ENCODE measurements at regions not wholly inside any gene's neighbourhood (a gene's known extent, or its start where the extent isn't known, plus 50 kb on each side); places are given as distances from the start of the nearest gene placed in this dataset.

DNA sequence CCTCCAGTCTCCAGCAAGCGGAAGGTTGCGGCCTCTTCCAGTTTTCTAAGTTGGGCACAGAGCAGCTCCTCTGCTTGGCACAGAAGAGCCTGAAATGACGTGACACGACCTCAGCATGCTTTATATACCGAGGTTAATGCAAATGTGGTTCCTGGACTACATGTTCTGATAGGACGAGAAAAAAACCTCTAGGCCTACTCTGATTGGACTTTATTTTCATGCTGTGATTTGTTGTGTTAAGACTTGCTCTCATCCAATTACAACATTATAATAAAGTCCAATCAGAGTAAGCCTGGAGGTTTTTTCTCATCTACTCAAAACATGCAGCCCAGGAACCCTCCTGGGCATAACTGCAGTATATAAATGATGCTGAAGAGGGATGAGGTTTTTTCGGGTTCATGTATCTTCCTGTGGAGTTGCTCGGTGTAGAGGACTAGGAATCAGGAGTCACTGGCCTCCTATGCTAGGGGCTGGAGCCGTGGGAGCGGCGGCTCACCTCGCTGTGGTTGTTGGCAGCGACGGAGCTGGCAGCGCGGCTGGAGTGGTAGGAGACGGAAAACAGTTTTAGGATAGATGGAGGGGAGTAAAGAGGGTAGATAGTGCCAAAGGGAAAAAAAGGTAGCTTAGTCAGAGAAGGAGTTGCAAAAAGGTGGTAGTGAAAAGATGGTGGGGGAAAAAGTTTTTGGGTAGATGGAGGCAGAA lies 878.0 kb downstream of the KCNJ18 start:
- Histone ChIP-seq H3K27me3 (replicated peaks in 2 of 5; ENCODE audit: control insufficient read depth in 4 of 5, insufficient read depth in 5 of 5, low read length in 4 of 5) (no peaks in the 10 kb centered on the region), H3K36me3 (ENCODE audit: control insufficient read depth in 4 of 4, insufficient read depth in 4 of 4, low read length in 3 of 4) (no peaks in the 10 kb centered on the region), H3K27ac (ENCODE audit: insufficient read depth in 1 of 2, low read depth in 1 of 2, low read length in 2 of 2, poor library complexity in 1 of 2, severe bottlenecking in 2 of 2) (no peak overlapping the region), H3K9me3 (ENCODE audit: control extremely low read depth in 1 of 5, control insufficient read depth in 4 of 5, insufficient read depth in 2 of 5, low read depth in 1 of 5, low read length in 4 of 5) (peaks cover 0 to 3% (median 1%) of the 10 kb centered on the region in 5 experiments), H3K4me1 (ENCODE audit: control extremely low read depth in 1 of 4, control insufficient read depth in 4 of 4, insufficient read depth in 4 of 4, low read length in 3 of 4) (no peaks in the 10 kb centered on the region), H3K4me3 (ENCODE audit: control insufficient read depth in 1 of 7, extremely low read depth in 1 of 7, insufficient read depth in 4 of 7, low read depth in 2 of 7, low read length in 6 of 7) (no peak overlapping the region)
- CTCF ChIA-PET = no interaction called here
- POLR2A ChIA-PET = no interaction called here
- WGBS (ENCODE audit: insufficient coverage) = 78% methylated on average over 13 of the region's 17 CpGs
- no peak for DNase-seq

DNA sequence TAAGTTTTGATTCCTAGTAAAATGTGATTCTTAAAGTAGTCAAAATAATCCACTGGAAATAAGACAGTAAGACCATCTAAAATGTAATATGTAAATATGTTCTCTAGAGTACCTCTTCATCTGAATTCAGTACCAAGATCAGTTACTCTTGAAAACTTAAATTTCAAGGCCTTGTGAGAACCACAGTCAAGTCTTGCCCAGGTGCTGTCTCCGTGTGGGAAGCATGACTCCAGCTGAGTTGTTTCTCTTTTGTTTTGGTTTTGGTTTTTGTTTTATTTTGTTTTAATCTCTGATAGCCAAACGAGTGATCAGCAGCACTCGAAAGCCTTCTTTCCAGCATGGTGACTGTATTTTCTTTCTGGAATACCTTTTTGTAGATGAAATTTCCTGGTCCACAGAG lies 907.0 kb downstream of the KCNJ18 start:
- no peak for DNase-seq
- Histone ChIP-seq H3K27ac (ENCODE audit: insufficient read depth in 1 of 2, low read depth in 1 of 2, low read length in 2 of 2, poor library complexity in 1 of 2, severe bottlenecking in 2 of 2) (no peak overlapping the region), H3K9me3 (ENCODE audit: control extremely low read depth in 1 of 5, control insufficient read depth in 4 of 5, insufficient read depth in 2 of 5, low read depth in 1 of 5, low read length in 4 of 5) (no peaks in the 10 kb centered on the region), H3K4me3 (ENCODE audit: control insufficient read depth in 1 of 7, extremely low read depth in 1 of 7, insufficient read depth in 4 of 7, low read depth in 2 of 7, low read length in 6 of 7) (no peak overlapping the region), H3K4me1 (ENCODE audit: control extremely low read depth in 1 of 4, control insufficient read depth in 4 of 4, insufficient read depth in 4 of 4, low read length in 3 of 4) (no peaks in the 10 kb centered on the region), H3K36me3 (ENCODE audit: control insufficient read depth in 4 of 4, insufficient read depth in 4 of 4, low read length in 3 of 4) (no peaks in the 10 kb centered on the region), H3K27me3 (replicated peaks in 2 of 5; ENCODE audit: control insufficient read depth in 4 of 5, insufficient read depth in 5 of 5, low read length in 4 of 5) (no peaks in the 10 kb centered on the region)
- ChIA-PET POLR2A (no interaction called here), CTCF (no interaction called here)
- 100% methylated on average over 2 of the region's 3 CpGs for WGBS (ENCODE audit: insufficient coverage)

DNA sequence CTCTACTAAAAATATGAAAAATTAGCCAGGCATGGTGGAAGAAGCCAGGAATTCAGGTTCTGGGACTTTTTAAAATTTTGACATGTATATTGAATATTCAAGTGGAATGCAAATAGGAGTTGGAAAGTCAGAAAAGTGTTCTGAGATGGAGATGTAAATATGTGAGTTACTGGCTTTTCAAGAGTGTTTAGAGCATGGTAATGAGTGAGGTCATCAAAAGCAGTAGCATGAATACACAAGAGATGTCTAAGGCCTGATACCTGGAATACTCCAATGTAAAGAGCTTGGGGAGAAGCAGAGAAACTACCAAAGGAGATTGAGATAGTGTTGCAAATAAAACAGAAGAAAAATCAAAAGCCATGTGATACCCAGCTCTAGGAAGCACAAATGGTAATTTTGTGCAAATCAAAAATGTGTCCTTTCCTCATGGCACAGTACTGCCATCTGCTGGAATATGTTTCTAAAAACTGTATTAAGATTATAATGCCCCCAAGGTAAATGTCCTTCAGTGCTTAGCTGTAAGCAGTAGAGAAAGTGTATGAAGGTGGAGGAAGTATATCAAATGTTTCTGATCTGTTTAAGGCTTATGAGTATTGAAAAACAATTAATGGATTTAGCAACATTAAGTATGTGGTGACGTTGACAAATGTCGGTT lies 908.4 kb downstream of the KCNJ18 start:
- no peaks in the 10 kb centered on the region for H3K36me3 ChIP-seq (ENCODE audit: control insufficient read depth in 4 of 4, insufficient read depth in 4 of 4, low read length in 3 of 4)
- no peaks in the 10 kb centered on the region for H3K9me3 ChIP-seq (ENCODE audit: control extremely low read depth in 1 of 5, control insufficient read depth in 4 of 5, insufficient read depth in 2 of 5, low read depth in 1 of 5, low read length in 4 of 5)
- WGBS (ENCODE audit: insufficient coverage) = no CpG with 5 or more reads among the region's 2 CpGs
- DNase-seq = peak in 2 of 3 donors; percentile 42 to 46
- no peaks in the 10 kb centered on the region for H3K27me3 ChIP-seq (replicated peaks in 2 of 5; ENCODE audit: control insufficient read depth in 4 of 5, insufficient read depth in 5 of 5, low read length in 4 of 5)
- POLR2A ChIA-PET = no interaction called here
- no peak overlapping the region for H3K4me3 ChIP-seq (ENCODE audit: control insufficient read depth in 1 of 7, extremely low read depth in 1 of 7, insufficient read depth in 4 of 7, low read depth in 2 of 7, low read length in 6 of 7)
- CTCF ChIA-PET = no interaction called here
- H3K4me1 ChIP-seq (ENCODE audit: control extremely low read depth in 1 of 4, control insufficient read depth in 4 of 4, insufficient read depth in 4 of 4, low read length in 3 of 4) = no peaks in the 10 kb centered on the region
- H3K27ac ChIP-seq (ENCODE audit: insufficient read depth in 1 of 2, low read depth in 1 of 2, low read length in 2 of 2, poor library complexity in 1 of 2, severe bottlenecking in 2 of 2) = no peak overlapping the region

All from common myeloid progenitor, CD34-positive (primary cell).